Omental fat pad (tissue), 3 donors: ENCODE measurements at regions not wholly inside any gene's neighbourhood (a gene's known extent, or its start where the extent isn't known, plus 50 kb on each side); places are given as distances from the start of the nearest gene placed in this dataset.

Experiments
- ATAC-seq: fragments of 150-250 bp; one replicate; pipeline ENCODE4 v1.9.1; 2016; ENCODE audit warnings: mild to moderate bottlenecking, moderate library complexity; ENCODE audit not compliant: low FRiP score
- DNase-seq: peaks from one replicate; pipeline ENCODE4 v3.0.0-alpha.2; 2019; ENCODE audit warnings: low spot score
- TF ChIP-seq, protein P1 (sequence below), 3 donors: fragments of 450-650 bp; IDR thresholded peaks; one replicate each; pipeline ENCODE4 v1.5.1; 2016 to 2017; ENCODE audit warnings: antibody characterized with exemption in 3 of 3, mild to moderate bottlenecking in 3 of 3, moderate library complexity in 2 of 3

DNA sequence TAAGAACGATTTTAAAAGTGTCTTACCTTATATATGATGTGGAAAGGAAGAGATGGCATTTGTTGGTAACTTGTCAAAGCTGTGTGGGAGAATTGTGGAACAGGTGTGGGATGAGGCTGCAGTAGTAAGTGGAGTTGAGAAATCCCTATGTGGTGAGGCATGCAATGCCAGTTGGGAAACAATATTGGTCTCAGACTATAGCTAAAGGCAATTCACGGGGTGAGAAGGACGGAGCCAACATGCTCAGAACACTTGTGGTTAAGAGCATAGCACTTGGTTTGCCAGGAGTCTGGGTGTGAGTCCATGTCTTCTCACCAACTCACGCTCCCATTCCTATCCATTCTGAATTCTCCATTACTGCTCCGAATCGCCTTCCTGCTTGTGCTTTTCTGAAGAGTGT, 615.6 kb upstream of the ADAMTS9 start:
- ATAC-seq (no peak), DNase-seq (no peak)
- TF ChIP-seq, protein P1, sequence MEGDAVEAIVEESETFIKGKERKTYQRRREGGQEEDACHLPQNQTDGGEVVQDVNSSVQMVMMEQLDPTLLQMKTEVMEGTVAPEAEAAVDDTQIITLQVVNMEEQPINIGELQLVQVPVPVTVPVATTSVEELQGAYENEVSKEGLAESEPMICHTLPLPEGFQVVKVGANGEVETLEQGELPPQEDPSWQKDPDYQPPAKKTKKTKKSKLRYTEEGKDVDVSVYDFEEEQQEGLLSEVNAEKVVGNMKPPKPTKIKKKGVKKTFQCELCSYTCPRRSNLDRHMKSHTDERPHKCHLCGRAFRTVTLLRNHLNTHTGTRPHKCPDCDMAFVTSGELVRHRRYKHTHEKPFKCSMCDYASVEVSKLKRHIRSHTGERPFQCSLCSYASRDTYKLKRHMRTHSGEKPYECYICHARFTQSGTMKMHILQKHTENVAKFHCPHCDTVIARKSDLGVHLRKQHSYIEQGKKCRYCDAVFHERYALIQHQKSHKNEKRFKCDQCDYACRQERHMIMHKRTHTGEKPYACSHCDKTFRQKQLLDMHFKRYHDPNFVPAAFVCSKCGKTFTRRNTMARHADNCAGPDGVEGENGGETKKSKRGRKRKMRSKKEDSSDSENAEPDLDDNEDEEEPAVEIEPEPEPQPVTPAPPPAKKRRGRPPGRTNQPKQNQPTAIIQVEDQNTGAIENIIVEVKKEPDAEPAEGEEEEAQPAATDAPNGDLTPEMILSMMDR (IDR thresholded peaks at IDR 0.05): no peak

DNA sequence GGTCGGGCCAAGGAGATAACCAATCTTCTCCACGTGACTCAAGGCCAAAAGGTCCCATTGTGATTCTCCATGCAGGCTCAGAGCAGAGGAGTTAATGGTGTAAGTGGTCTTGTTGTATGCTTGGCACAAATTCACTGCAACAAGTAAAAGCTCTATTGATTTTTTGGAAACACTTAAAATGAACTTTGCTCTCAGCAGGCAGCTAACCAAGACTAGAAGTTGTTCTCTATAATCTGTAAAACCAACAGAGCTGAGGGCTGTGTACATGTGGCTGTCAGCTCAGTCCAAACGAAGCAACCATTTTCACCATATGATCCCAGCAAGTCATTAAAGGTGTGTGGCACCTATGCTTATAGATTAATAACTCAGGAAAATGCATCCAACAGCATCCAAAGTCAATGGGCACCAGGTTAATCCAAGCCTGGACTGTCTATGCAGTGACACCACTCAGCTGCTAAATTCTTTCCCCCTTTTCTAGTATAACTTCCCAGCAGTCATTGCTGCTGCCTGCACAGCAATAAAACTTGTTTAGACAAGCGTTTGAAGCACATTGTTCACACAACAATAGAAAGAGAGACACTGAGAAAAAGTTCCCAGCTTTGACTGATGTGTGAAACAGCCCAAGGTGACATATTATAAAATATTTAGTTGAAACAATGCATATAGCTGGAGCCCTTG, 603.8 kb upstream of the ADAMTS9 start:
- DNase-seq: no peak
- no peak for ATAC-seq
- TF ChIP-seq, protein P1 (IDR thresholded peaks at IDR 0.05): no peak

DNA sequence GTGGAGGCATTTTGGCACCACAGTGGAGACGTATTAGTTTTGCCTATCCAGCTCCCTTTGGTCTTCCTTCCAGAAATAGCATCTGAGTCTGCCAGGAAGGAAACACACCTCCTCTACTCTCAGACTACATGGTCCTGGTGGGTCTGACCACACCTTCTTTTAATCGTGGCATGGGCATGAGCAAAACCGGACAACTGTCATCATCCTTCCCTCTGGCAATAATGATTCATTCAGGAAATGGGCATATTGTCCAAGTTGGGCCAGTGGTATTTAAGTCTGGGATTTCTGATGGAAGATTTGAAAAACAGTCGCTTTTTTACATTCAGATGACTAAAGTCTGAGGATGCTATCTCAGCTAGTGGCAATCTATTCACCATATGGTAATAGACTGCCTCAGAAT, 601.0 kb upstream of the ADAMTS9 start:
- DNase-seq (no peak), ATAC-seq (no peak)
- TF ChIP-seq, protein P1 (IDR thresholded peaks at IDR 0.05): no peak

DNA sequence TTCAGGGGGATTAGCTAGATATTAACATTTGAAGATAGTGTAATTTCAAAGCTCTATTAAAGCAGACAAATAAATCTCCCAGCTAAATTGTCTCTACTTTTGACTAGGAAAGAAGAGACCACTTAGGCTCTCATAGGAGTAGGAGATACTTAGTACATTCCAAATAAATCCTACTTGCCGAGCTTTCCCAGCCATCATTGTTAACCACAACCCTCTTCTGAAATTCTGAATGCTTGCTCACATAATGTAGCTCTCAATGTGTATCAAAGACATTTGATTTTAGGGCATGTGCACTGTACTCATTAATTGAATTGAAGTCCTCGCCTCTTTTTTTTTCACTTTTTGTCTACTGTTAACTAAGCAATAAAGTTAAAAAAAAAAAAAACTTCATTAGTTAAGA, 598.2 kb upstream of the ADAMTS9 start:
- DNase-seq: no peak
- TF ChIP-seq, protein P1 (IDR thresholded peaks at IDR 0.05): no peak
- ATAC-seq: no peak

DNA sequence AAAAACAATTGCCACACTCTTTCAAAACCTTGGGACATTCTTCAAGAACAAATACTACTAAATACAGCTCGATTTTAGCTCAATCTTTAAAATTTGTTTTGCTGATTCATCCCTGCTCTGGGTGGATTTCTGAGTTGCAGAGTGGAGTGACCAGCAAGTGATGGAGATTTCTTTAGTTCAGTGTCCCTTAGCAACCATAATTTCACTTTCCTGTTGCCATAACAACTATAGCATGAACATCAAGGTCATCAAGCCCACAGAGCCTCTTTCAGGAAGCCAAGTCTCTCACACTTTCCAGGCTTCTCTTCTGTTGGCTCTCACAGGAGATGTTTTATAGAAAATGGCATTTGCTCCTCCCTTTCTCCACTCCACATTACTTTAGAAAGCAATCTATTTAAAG, 597.2 kb upstream of the ADAMTS9 start:
- TF ChIP-seq, protein P1 (IDR thresholded peaks at IDR 0.05): no peak
- DNase-seq (no peak), ATAC-seq (no peak)

- TF ChIP-seq, protein P1 (IDR thresholded peaks at IDR 0.05): no peak
Observed at GRCh38 chr3:65284546-65284945, 596.7 kb upstream of the ADAMTS9 start.

DNA sequence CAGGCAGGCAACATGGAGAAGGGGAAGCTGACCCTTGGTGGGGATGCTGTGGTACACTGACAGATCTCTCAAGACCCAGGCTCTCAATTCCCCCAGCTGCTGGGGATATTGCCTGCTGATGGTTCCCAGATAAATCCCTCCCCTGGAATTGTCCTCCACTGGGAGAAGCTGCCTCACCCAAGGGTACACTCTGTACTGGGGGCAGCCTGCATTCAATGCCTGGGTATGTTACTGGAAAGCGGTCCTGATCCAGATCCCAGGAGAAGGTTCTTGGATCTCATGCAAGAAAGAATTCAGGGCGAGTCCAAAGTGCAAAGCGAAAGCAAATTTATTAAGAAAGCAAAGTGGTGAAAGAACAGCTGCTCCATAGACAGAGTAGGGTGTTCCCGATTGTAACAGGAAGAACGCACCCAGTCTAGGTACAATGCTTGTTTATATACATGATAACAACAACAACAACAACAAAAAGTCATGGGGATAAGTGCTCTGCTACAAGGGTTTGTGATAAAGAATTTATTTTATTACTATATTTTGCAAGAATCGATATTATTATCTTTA, 591.5 kb upstream of the ADAMTS9 start:
- TF ChIP-seq, protein P1 (IDR thresholded peaks at IDR 0.05): no peak
- DNase-seq: no peak
- no peak for ATAC-seq

More at GRCh38 chr3:65284546-65284945, 596.7 kb upstream of the ADAMTS9 start:
- no peak for ATAC-seq
- DNase-seq: no peak
